ENCODE measurements at regions not wholly inside any gene's neighbourhood (a gene's known extent, or its start where the extent isn't known, plus 50 kb on each side); places are given as distances from the start of the nearest gene placed in this dataset.

DNA sequence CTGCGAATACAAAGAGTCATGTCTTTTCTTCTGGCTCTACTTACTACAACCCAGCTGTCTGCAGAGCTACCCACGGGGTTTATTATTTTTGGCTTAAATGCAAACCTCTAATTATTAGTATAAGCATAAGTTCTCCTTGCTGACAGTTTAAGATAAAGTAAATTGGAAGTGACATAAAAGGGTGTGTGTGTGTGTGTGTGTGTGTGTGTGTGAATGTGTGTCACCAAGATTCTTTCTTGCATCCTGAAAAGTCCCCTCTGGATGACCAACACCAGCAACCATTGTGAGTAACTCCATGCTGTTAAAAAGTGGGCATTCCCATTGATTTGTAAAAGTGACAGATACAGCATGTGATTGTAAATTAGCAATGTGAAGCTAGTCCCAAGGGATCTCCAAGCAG, 803.8 kb upstream of the ZNF608 start:
- no peak for DNase-seq

DNA sequence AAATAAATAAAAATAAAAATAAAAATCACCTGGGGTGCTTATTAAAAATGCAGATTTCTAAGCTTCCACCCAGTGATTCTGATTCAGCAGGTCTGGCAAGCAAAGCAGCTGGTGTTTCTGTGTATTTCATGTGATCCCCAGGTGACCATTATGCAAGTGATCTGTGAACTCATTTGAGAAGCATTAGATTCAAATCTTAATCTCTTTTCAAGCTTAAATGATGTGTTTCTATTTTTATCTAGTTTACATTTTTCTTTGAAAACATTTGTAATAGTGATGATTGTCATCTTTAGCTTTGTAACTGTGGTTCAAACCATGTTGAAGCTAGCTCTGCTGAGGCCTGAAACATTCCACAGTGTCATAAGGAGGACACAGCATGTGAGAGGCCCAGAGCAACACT, 804.8 kb upstream of the ZNF608 start:
- no peak for DNase-seq

DNA sequence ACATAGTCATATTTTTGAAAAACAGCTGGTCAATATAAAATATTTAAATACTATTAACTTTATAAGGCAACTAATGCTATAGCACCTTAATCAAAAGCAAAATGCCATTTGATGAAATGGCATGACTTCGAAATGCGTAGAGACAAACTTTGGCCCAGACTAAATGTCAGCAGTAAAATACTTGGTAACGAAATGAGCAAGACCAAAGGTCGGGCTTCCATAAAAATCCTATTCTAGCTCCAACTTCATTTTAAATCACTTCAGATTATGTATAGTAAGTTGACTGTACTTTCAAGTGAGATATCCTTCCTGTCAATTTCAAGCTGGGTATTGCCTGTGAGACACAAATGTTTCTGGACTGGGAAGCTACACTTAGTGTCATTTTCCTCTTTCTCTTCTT, 805.4 kb upstream of the ZNF608 start:
- no peak for DNase-seq

DNA sequence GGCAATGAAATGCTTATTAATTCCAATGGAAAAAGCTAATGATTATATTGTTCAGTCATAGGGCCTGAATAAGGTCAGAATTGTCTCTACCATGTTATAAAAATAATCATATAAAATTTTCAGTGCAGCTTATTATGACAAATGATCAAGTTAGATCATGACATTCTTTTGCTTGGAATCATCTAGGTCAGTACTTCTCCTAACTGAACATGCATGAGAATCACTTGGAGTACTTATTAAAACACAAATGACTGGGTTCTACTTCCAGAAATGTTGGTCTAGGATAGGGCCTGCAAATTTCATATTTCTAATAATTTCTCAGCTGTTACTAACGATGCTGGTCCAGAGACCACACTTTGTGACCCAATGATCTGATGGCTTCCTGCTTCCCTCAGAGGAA, 806.0 kb upstream of the ZNF608 start:
- no peak for DNase-seq

DNA sequence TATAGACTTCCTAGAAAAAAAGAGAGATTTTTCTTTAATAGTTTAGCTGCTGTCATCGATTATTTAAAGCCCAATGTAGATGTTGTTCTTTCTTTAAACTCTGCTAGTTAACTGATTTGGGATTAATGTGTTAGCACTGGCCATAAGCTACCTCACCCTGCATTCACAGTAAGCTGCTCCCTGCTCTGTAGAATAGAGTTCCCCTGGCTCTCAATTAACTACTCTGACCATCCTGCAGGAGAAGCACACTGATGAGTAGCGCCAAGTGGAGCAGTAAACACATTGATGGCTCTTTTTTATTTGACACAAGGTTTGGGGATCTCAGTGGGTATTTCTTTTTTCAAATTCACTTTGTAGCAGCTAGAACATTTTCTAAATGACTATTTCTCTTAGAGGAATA, 807.9 kb upstream of the ZNF608 start:
- no peak for DNase-seq

DNA sequence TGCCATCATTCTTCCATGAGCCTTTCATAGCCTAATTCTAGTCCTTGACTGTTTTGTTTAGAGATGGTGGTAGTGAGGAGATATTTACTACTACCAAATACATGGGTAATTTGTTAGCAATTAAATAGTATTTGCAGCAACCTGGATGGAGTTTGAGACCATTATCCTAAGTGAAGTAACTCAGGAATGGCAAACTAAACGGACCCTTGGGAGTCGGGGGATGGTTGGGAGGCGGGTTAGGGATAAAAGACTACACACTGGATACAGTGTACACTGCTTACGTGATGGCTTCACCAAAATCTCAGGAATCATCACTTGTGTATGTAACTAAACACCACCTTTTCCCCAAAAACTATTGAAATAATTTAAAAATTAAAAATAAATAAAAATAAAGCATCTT, 809.2 kb upstream of the ZNF608 start:
- DNase-seq = no peak

DNA sequence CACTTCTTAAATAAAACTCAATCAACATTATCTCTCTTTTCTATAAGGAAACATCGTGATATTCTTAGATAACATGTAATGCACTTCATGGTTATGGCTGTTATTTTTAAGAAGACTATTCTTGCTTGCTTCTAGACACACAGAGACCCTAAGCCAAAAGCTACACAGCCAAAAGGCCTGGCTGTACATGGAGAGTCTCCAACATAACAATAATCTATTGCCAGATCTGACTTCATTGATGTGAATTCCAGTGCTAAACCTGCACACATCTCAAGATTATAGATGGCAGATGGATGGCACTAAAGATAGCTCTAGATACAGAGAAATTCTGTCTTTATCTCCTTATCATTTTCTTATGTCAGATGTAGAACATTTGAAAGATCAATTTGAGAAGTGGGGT, 811.6 kb upstream of the ZNF608 start:
- DNase-seq = no peak

DNA sequence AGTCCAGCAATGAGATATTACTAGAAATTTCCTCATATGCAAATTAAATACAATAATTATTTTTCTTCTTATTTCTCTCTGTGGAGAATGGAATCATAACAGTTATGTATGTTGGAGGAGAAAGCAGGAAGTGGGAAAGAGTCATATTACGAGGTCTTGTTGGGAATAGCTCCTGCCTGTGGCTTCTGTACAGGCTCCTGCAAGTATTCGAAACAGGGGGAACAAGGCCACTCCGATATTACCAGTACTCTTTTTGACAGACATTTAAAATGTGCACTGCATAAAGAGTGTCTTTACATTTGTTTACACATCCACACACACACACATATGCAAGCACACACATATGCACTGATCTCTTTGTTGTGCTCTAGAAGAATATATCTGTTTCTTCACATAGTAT, 812.0 kb upstream of the ZNF608 start:
- DNase-seq = no peak

DNA sequence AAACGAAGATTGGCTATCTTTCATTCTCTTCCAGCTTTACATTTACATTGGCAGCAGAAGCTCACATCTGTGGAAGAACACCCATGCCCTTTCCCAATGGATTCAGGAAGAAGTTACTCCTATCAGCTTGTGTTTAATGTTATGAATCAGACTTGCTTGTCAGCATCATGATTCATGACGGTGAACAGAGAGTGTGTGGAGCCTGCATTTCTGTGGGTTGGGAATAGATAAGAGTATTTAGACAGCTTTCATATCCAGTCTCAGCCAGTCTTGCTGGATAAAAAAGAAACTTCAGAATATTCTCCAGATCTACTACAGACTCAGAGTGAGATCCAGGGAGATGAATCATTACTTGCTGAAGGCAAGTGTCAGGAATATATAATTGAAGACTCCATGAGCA, 812.9 kb upstream of the ZNF608 start:
- no peak for DNase-seq

DNA sequence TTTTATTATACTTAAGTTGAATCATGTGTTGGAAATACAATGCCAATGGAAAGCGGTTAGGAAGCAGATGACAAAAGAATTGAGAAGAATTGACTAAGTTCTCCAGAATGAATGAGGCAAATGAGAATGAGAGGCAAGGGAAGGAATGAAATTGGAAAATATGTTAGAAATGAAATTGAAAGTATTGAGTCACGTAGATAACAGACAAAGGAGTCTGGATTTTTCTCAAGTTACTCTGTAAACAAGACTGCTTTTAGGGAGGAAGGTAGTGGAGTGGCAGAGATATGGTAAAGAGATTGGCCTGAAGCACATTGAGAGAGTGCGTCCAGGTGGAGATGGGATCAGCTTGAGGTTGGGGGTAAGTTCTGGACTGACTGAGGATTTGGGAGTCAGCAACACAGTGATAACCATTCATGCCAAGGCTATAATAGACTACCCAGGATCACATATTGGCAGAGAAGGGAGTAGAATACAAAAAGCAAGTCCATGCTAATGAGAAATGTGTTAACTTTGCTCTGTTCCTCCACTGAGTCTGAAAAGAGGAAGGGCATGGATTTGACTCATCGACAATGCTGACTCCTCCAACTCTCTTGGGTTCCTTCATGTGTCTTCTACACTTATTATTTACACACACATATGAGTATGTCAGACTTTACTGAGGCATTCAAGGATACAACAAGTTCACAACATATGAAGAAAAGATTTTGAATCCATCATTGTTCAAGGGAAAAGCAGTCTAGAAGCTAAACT, 814.2 kb upstream of the ZNF608 start:
- no peak for DNase-seq

DNA sequence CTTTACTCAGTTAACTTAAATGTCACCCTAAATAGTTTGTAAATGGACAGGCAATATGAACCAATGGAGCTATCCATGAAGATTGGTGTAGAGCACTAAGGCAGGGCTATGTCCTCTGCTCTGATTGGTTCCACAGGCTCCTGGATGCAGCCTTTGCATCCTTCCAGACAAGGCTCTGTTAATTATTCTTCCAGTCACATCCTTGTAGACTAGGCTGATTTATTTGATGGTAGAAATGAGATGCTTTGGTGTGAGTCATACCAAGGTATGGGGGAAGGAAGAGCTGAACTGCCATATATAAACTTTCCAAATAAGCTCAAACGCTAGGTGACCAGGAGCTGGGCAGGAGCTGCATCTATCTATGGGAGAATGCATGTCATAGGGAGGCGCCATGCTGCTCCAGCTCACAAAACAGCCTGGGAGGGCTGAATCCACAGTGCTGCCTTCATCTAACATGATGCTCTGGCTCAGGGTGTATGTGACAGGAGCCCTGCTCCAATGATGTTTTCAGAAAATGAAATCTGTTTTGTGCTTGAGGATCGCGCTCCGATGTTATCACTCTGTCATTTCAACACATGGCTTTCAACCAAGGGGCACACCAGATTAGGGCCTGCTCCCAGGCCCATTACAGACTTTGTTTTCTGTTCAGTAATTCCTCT, 818.0 kb upstream of the ZNF608 start:
- DNase-seq = no peak

DNA sequence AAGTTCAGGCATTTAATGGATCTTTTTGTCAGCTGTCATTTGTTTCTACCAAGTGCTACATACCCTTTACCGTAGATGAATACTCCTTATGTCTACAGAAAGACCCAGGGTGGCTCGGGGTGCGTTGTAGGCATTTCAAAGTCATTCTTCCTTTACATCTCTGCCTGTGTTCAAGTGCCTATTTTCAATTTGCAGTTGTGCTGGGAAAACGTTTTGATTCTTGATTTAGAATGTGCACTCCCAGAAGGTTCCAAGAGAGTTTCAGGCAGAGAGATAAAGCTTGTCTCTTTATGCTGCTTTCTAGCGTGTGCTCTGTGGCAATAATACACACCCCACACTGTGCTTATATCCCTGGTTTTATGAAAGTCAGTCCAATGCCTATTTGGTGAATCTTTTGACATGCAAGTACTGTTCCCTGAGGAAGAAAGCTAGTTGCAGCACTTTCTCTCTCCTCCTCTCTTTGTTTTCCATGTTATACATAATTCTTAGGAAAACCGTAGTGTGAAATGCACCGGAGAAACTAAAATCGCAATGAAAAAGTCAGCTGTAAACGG, 828.1 kb upstream of the ZNF608 start:
- no peak for DNase-seq

DNA sequence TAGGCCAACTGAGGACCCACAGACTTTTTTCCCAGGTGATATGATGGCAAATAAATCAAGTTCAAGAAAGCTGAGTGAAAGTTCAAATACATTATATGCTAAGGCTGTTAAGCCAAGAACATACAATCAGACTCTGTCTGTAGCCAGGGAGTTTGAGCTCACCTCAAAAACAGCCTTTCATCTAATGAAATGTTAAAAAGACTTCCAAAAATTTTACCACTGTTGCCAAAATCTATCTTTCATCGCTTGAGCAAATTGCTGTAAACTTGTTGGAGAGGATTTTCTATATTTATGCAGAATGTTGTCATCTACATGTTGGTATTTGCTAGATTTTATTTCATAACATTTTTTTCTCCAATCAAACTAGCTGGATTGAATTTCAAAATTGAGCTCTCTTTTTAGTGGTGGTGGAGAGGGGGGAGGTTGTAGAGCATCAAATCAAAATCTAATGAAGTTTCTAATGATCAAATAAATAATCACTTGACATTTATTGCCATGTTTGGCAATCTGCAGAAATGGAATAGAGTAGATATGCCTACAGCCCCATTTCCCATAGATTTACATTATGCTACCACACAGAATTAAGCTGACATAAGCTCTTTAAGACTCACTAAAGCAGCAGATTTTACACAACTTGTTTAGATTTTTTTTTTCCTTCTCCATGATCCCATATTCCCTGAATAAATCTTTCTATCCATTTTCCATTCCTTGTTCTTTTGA, 828.9 kb upstream of the ZNF608 start:
- DNase-seq = no peak

DNA sequence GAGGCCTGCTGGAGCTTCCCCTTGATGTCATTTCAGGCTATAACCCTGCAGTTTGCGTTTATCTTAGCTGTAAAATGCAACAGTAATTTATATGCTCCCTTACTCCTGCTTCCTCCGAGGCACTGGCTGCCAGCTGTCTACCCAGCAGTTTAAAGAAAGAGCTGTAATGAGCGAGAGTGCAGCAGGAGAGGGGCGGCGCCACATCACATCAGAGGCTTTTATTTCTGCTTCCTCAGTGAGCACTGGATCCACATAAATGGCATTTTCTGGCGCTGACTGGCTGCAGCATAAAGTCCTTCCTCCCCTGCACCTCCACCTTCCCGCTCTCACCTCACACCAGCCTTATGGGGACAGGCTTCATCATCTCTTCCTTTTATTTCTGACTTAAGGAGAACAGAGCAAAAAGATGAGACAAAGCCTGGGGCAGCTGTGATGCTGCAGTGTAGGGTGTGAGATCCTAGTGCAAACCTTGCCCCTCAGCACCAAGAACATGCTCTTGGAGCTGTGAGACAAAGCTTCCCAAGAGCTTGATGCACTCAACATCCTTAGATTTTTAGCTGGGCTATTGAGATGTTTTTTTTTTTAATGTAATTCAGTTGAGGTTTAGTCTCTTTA, 829.6 kb upstream of the ZNF608 start:
- DNase-seq = peak; percentile 79

DNA sequence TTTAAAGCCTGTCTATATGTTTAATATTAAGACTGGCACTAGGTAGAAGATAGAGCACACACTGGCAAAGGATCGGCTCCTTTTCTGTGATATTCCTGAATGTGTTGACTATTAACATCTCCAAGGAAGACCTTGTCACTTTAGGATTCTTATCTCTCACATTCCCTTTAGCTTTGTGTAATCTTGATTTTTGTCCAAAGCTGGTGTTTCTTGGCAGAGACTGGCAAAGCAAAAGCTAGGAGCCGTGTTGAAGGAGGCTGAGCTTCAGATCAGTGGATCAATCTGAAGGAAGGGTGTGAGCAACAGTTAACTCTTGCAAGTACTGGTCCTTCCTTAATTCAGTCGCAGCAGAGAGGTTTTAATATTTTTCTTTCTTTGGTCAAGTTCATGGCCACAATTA, 830.4 kb upstream of the ZNF608 start:
- no peak for DNase-seq

DNA sequence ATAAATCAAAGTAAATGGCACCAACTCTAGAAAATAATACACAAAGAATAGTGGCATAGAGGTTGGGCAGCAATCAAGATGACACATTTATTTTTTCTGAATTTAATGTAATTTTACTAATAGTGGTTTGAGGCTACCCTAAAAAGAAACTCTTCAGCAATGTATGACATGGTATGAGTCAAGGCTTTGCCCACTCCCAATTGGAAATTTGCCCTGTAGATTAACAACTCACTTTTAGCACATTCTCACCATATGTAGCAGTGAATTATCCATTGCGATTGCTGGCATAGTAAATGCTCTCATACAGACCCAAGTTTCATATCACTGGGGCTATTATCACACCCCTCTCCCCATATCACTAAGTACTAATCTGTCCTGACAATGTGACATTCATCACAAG, 832.1 kb upstream of the ZNF608 start:
- DNase-seq = no peak

DNA sequence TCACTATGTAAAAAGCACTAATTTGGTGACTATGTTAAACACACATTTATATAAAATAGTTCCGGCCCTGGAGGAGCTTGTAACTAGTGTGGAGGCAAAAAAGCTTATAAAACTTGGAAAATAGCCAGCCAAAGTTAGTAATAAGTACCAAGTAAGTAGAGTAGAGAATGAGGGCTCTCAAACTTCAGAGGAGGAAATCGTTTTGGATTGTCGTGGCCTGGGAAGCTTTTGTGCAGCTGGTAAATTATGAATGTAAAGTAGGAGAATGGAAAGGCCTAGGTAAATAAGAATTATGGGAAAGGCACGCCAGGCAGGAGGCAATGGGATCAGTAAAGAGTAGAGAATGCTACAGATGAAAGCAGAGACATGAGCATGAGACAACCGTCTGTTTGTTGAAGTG, 832.7 kb upstream of the ZNF608 start:
- peak; percentile 79 for DNase-seq

DNA sequence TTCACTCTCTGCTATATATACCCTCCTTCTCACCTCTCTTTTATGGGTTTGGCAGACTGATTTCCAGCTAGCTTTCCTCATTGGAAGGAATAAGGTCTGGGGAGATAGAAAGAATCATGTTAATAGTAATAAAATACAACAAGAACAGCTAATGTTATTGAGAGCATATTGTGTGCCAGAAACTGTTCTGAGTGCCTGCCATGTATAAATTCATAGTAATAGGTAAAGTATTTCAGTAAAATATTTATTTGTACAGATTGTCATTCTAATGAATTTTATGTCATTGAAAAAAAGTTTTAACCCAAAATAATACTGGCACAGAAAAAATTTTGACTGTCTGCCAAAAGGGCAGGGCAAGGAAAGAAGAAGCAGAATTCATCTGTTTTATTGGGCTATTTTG, 834.9 kb upstream of the ZNF608 start:
- DNase-seq = no peak

DNA sequence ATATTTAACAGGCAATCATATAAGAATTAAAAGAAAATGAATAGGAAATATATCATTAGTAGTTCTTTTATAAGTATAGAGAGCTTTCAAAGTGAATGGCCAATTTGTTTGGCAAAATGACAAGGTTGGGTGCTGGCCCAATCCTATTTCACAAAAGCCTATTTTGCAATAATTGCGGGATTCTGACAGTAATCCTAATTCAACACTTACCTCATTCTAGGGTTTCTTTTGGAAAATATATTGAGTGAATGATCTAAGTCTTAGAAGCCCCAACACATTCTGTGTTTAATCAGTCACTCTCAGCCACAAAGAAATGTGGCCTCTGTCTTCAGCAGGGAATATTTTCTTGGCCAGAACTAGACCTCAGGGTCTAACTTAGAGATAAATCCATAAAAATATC, 835.9 kb upstream of the ZNF608 start:
- DNase-seq = no peak

DNA sequence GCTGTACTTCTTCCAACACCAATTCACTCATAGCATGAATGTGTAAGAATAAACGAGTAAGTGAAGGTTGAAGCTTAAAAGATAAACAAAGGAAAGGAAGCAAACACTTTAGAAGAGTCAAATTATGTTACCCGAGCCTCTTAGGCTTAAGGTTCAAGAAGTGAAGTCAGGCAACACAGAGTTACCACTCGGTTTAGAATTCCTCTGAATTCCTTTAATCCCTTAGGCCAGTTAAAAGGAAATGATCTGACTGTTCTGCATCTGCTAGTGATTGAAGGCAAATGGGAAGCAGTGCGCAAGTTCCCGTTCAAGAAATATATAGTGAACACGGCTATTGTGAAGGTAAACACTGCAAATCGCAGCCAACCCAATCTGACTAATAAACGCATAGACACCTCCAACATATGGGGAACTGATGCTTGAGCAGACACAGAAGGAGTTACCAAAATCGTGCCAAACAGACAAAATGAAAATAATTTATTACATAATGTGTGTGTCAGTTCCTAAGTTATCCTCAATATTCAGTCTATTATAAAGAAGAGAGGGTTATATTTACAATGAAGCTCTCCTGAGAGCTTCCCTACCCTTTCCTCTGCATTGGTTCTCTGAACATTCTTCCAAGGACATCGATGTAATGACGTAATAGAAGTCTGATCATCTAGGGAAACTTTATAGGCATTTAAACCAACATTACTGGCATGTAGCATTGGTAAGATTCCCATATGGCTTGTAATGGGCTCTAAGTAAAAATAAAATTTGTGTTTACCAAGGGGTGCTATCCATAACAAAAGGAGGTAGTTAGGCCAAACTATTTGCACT, 837.1 kb upstream of the ZNF608 start:
- no peak for DNase-seq

DNA sequence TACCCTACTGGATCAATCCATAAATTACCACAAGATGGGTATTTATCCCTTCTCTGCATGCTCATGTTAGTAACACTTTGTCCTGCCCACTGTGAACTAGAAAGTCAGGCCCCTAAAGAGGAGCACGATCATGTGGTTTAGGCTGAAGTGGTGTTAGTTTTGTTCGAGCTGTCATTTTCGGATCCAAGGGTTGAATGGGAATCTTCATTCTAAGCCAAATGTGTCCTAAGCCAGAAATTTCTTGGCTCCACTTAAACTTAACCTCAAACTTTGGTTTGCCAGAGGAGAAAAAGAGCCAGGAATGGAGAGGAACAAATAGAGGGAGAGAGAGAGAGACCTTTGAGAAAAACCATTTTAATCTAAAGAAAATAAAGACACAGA, 837.7 kb upstream of the ZNF608 start:
- no peak for DNase-seq

DNA sequence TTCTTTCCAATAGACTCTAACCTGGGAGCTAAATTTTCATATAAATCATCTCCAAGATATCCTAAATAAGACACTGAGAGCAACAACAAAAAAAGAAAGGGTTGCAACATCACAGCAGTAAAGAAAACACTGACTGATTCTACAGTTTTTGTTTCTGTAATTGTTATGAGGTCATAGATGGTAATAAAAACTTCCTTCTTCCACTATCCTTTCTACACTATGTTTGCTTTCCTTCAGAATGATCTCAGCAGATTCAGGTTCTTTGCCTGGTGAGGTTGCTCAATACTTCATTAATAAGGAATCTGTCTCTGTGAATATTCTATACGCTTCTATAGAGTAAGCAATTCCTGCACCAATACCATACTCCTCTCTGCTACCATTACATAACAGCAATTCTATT, 835.6 kb upstream of the GRAMD2B start:
- no peak for DNase-seq

DNA sequence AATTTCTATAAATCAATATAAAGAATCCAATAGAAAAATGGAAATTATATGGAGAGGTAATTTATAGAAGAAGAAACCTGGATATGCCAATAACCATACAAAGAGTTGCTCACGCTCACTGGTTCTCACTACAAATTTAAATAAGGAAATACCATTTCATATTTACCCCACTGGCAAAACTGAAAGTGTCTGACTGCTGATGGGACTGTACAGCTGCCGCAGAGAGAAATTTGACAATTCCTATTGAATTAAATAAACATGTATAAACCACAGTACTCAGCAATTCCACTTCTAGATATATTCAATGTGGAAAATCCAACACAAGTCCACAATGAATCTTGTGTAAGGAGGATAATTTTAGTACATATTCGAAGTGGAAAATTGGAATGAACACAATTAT, 830.4 kb upstream of the GRAMD2B start:
- no peak for DNase-seq
